HL-60/S4 treated with retinoic acid at 250 ng/mL for 4 days and 3 days (cell line): ENCODE measurements at regions not wholly inside any gene's neighbourhood (a gene's known extent, or its start where the extent isn't known, plus 50 kb on each side); places are given as distances from the start of the nearest gene placed in this dataset.

Source experiments
- in situ Hi-C: fragments of 300-500 bp; cut with MboI; formaldehyde crosslinking; loops from 2 replicates; pipeline ENCODE4 v1.7.0; 2022; ENCODE audit warnings: low sequenced_read_pairs

- in situ Hi-C loops, result no loop called here
Measured at GRCh38 chr14:98514016-98514415, 758.0 kb downstream of the BCL11B start.

GRCh38 chr14:98536256-98536655 lies 735.7 kb downstream of the BCL11B start:
- in situ Hi-C loops, result no loop called here

- in situ Hi-C loops, result no loop called here
Measured at GRCh38 chr14:98542316-98542715, 729.7 kb downstream of the BCL11B start.

- in situ Hi-C loops, result no loop called here
Measured at GRCh38 chr14:98543074-98543473, 728.9 kb downstream of the BCL11B start.

GRCh38 chr14:98544174-98544573 lies 727.8 kb downstream of the BCL11B start:
- in situ Hi-C loops, result no loop called here

- in situ Hi-C loops, result no loop called here
Measured at GRCh38 chr14:98545181-98545580, 726.8 kb downstream of the BCL11B start.

GRCh38 chr14:98548071-98548686 lies 723.8 kb downstream of the BCL11B start:
- in situ Hi-C loops, result no loop called here

GRCh38 chr14:98551028-98551427 lies 721.0 kb downstream of the BCL11B start:
- in situ Hi-C loops, result no loop called here

- in situ Hi-C loops, result no loop called here
Measured at GRCh38 chr14:98555440-98555839, 716.6 kb downstream of the BCL11B start.

GRCh38 chr14:98564006-98564405 lies 708.0 kb downstream of the BCL11B start:
- in situ Hi-C loops, result no loop called here

- in situ Hi-C loops, result no loop called here
Measured at GRCh38 chr14:98564541-98564940, 707.5 kb downstream of the BCL11B start.

- in situ Hi-C loops, result no loop called here
Measured at GRCh38 chr14:98571104-98571503, 700.9 kb downstream of the BCL11B start.

- in situ Hi-C loops, result no loop called here
Measured at GRCh38 chr14:98573082-98573481, 698.9 kb downstream of the BCL11B start.

GRCh38 chr14:98576463-98576862 lies 695.5 kb downstream of the BCL11B start:
- in situ Hi-C loops, result no loop called here

- in situ Hi-C loops, result no loop called here
Measured at GRCh38 chr14:98578204-98578603, 693.8 kb downstream of the BCL11B start.

- in situ Hi-C loops, result no loop called here
Measured at GRCh38 chr14:98579140-98579539, 692.9 kb downstream of the BCL11B start.

- in situ Hi-C loops, result no loop called here
Measured at GRCh38 chr14:98580131-98580678, 691.8 kb downstream of the BCL11B start.

- in situ Hi-C loops, result no loop called here
Measured at GRCh38 chr14:98582276-98582675, 689.7 kb downstream of the BCL11B start.

GRCh38 chr14:98591161-98591560 lies 680.8 kb downstream of the BCL11B start:
- in situ Hi-C loops, result no loop called here

- in situ Hi-C loops, result no loop called here
Measured at GRCh38 chr14:98592611-98593170, 679.3 kb downstream of the BCL11B start.

GRCh38 chr14:98593361-98593761 lies 678.6 kb downstream of the BCL11B start:
- in situ Hi-C loops, result no loop called here

GRCh38 chr14:98594156-98594555 lies 677.8 kb downstream of the BCL11B start:
- in situ Hi-C loops, result no loop called here

GRCh38 chr14:98598576-98598975 lies 673.4 kb downstream of the BCL11B start:
- in situ Hi-C loops, result no loop called here
